WTC11 (cell line): ENCODE measurements at regions not wholly inside any gene's neighbourhood (a gene's known extent, or its start where the extent isn't known, plus 50 kb on each side); places are given as distances from the start of the nearest gene placed in this dataset.

ENCODE experiments used
- ATAC-seq: fragments of 200-7000 bp; cut with Tn5 transposase; 2 replicates; pipeline ENCODE4 v1.10.0; 2021; ENCODE audit warnings: mild to moderate bottlenecking, moderate library complexity
- CTCF ChIA-PET: fragments of 300-600 bp; sonication (Branson Sonifier 250); formaldehyde crosslinking; loops from one replicate; lab custom pipeline; 2021; ENCODE audit warnings: antibody characterized with exemption; lab: Charles Lee
- POLR2A ChIA-PET: fragments of 350-600 bp; sonication (Branson Sonifier 250); formaldehyde crosslinking; loops from one replicate; lab custom pipeline; 2021; ENCODE audit warnings: antibody characterized with exemption; lab: Charles Lee
- DNase-seq: peaks from one replicate; pipeline ENCODE4 v3.0.0; 2021; ENCODE audit warnings: low spot score
- H3K27ac Mint-ChIP-seq: 2 replicates; pipeline ENCODE4 v1.8.0; 2021; ENCODE audit warnings: mixed read lengths
- H3K27me3 Mint-ChIP-seq: 2 replicates; pipeline ENCODE4 v1.8.0; 2021; ENCODE audit warnings: low read depth, mild to moderate bottlenecking, moderate library complexity, mixed read lengths
- H3K36me3 Mint-ChIP-seq: 2 replicates; pipeline ENCODE4 v1.8.0; 2021; ENCODE audit warnings: mixed read lengths
- H3K4me1 Mint-ChIP-seq: 2 replicates; pipeline ENCODE4 v1.8.0; 2022; ENCODE audit warnings: mixed read lengths
- H3K4me3 Mint-ChIP-seq: 2 replicates; pipeline ENCODE4 v1.8.0; 2021; ENCODE audit warnings: mild to moderate bottlenecking, moderate library complexity, mixed read lengths
- H3K9me3 Mint-ChIP-seq: 2 replicates; pipeline ENCODE4 v1.8.0; 2021; ENCODE audit warnings: mixed read lengths
- AFF4 ChIP-seq: sonication (generic); formaldehyde crosslinking; IDR thresholded peaks from 2 replicates; pipeline ENCODE4 v1.8.1; 2023; ENCODE audit warnings: mild to moderate bottlenecking, missing genetic modification reagents, borderline replicate concordance
- ATF2 ChIP-seq: sonication (generic); formaldehyde crosslinking; IDR thresholded peaks from 2 replicates; pipeline ENCODE4 v1.8.1; 2022; ENCODE audit warnings: low read depth, missing genetic modification reagents, borderline replicate concordance
- ERG ChIP-seq: fragments of 250-450 bp; sonication (Bioruptor Pico); IDR thresholded peaks from 2 replicates; pipeline ENCODE4 v1.8.0; 2021; ENCODE audit warnings: mild to moderate bottlenecking
- HMGXB4 ChIP-seq: sonication (generic); formaldehyde crosslinking; IDR thresholded peaks from 2 replicates; pipeline ENCODE4 v1.8.1; 2023; ENCODE audit warnings: mild to moderate bottlenecking, moderate library complexity, missing genetic modification reagents
- IRF1 ChIP-seq: sonication (generic); formaldehyde crosslinking; IDR thresholded peaks from 2 replicates; pipeline ENCODE4 v1.8.0; 2023; ENCODE audit warnings: missing genetic modification reagents
- MLX ChIP-seq: sonication (generic); formaldehyde crosslinking; IDR thresholded peaks from 2 replicates; pipeline ENCODE4 v1.8.1; 2023; ENCODE audit warnings: mild to moderate bottlenecking, missing genetic modification reagents, moderate library complexity
- NR1H2 ChIP-seq: sonication (generic); formaldehyde crosslinking; IDR thresholded peaks from 2 replicates; pipeline ENCODE4 v1.9.0; 2021; ENCODE audit warnings: mild to moderate bottlenecking, moderate library complexity, missing genetic modification reagents
- OVOL2 ChIP-seq: fragments of 250-450 bp; sonication (Bioruptor Pico); IDR thresholded peaks from 2 replicates; pipeline ENCODE4 v1.9.0; 2021; ENCODE audit warnings: mild to moderate bottlenecking, borderline replicate concordance
- SP1 ChIP-seq: sonication (generic); formaldehyde crosslinking; conservative IDR thresholded peaks from 2 replicates; pipeline ENCODE4 v1.8.1; 2022; ENCODE audit warnings: missing genetic modification reagents
- TCF7 ChIP-seq: sonication (generic); formaldehyde crosslinking; IDR thresholded peaks from 2 replicates; pipeline ENCODE4 v1.8.0; 2022; ENCODE audit warnings: mild to moderate bottlenecking, low read depth, missing genetic modification reagents, moderate library complexity
- ZMAT4 ChIP-seq: fragments of 250-450 bp; sonication (Bioruptor Pico); IDR thresholded peaks from 2 replicates; pipeline ENCODE4 v1.9.0; 2021; ENCODE audit warnings: mild to moderate bottlenecking
- ZNF281 ChIP-seq: sonication (generic); formaldehyde crosslinking; IDR thresholded peaks from 2 replicates; pipeline ENCODE4 v1.8.0; 2023; ENCODE audit warnings: mild to moderate bottlenecking, missing genetic modification reagents

GRCh38 chr19:22530042-22530441, 104.1 kb upstream of the ZNF492 start:
- H3K4me1 Mint-ChIP-seq, result no peaks in the 10 kb centered on the region
- DNase-seq (no peak), ATAC-seq (no peak)
- H3K9me3 Mint-ChIP-seq, result peaks cover 74% of the 10 kb centered on the region
- H3K27me3 Mint-ChIP-seq, result peaks cover 3% of the 10 kb centered on the region; the same call in 1 of the 2 replicates
- H3K4me3 Mint-ChIP-seq, result no peak overlapping the region
- H3K27ac Mint-ChIP-seq, result no peak overlapping the region
- ChIA-PET CTCF (no interaction called here), POLR2A (no interaction called here)
- H3K36me3 Mint-ChIP-seq, result peaks cover 65% of the 10 kb centered on the region
- TF ChIP-seq SP1 (CRISPR knock-in tag) (no peak), TCF7 (CRISPR knock-in tag) (no peak), AFF4 (CRISPR knock-in tag) (no peak), HMGXB4 (CRISPR knock-in tag) (no peak), NR1H2 (no peak), MLX (CRISPR knock-in tag) (no peak)

- ATAC-seq, result no peak
- Mint-ChIP-seq H3K27me3 (peaks cover 3% of the 10 kb centered on the region; the same call in 1 of the 2 replicates), H3K27ac (no peak overlapping the region)
- no peak for TF ChIP-seq ZNF281 (CRISPR knock-in tag)
- TF ChIP-seq OVOL2 (CRISPR knock-in tag), result no peak
- no peak for TF ChIP-seq ATF2 (CRISPR knock-in tag)
- no peak for TF ChIP-seq ERG (CRISPR knock-in tag)
- TF ChIP-seq IRF1 (CRISPR knock-in tag), result no peak
- no peak for TF ChIP-seq HMGXB4 (CRISPR knock-in tag)
- no peak for TF ChIP-seq ZMAT4
- TF ChIP-seq, all 79 proteins: peak for 0
- Mint-ChIP-seq H3K9me3 (peaks cover 75% of the 10 kb centered on the region), H3K36me3 (peaks cover 70% of the 10 kb centered on the region), H3K4me1 (no peaks in the 10 kb centered on the region), H3K4me3 (no peak overlapping the region)
- CTCF ChIA-PET, result no interaction called here
- DNase-seq, result no peak
- POLR2A ChIA-PET, result no interaction called here
Observed at GRCh38 chr19:22528956-22529355, 105.2 kb upstream of the ZNF492 start.
